ENCODE measurements at regions not wholly inside any gene's neighbourhood (a gene's known extent, or its start where the extent isn't known, plus 50 kb on each side); places are given as distances from the start of the nearest gene placed in this dataset.

DNA sequence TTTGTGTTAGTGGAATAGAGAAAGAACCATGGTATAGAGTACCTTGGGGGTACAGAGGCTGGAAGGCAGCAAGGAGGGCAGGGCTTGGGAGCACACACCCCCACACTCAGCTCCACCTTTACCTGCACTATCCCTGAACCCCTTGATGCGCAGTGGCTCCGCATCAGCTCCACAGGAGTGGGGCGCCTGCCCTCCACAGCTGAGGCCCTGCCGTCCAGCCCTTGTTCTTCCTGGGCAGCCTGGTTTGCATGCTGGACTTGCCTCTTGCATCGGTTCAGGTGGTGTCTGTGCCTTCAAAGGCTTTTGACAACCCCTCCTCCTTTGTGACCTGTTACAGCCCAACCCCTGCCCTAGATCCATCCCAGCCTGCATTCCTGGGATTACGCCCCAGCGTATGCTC is 52.6 kb upstream of the ZNF32 start:
- TF ChIP-seq, protein P1, sequence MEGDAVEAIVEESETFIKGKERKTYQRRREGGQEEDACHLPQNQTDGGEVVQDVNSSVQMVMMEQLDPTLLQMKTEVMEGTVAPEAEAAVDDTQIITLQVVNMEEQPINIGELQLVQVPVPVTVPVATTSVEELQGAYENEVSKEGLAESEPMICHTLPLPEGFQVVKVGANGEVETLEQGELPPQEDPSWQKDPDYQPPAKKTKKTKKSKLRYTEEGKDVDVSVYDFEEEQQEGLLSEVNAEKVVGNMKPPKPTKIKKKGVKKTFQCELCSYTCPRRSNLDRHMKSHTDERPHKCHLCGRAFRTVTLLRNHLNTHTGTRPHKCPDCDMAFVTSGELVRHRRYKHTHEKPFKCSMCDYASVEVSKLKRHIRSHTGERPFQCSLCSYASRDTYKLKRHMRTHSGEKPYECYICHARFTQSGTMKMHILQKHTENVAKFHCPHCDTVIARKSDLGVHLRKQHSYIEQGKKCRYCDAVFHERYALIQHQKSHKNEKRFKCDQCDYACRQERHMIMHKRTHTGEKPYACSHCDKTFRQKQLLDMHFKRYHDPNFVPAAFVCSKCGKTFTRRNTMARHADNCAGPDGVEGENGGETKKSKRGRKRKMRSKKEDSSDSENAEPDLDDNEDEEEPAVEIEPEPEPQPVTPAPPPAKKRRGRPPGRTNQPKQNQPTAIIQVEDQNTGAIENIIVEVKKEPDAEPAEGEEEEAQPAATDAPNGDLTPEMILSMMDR (IDR thresholded peaks at IDR 0.05; ENCODE audit: borderline replicate concordance, extremely low read depth, low read length, poor library complexity, severe bottlenecking), result no peak
- TF ChIP-seq EZH2 (IDR thresholded peaks at IDR 0.05; ENCODE audit: borderline replicate concordance, low read depth, low read length, severe bottlenecking), result no peak
